ENCODE measurements at regions not wholly inside any gene's neighbourhood (a gene's known extent, or its start where the extent isn't known, plus 50 kb on each side); places are given as distances from the start of the nearest gene placed in this dataset.

GRCh38 chr1:68651115-68651514, 154.2 kb upstream of the DEPDC1 start (continued):
- TF ChIP-seq ZNF302 (CRISPR knock-in tag; IDR thresholded peaks at IDR 0.05) (no peak), FOSL2 (IDR thresholded peaks at IDR 0.05) (no peak), FOSL2 (CRISPR knock-in tag; IDR thresholded peaks at IDR 0.05) (no peak), ELK1 (IDR thresholded peaks at IDR 0.05; ENCODE audit: low read depth, low read length) (no peak), TP53 (CRISPR knock-in tag; IDR thresholded peaks at IDR 0.05) (no peak), ESRRA (IDR thresholded peaks at IDR 0.05; ENCODE audit: borderline replicate concordance, low read length) (no peak), EP300 (IDR thresholded peaks at IDR 0.05) (no peak), USF2 (IDR thresholded peaks at IDR 0.05) (no peak), EHF (CRISPR knock-in tag; IDR thresholded peaks at IDR 0.05) (no peak), HDAC2 (IDR thresholded peaks at IDR 0.05) (no peak)

- Histone ChIP-seq H3K4me3 (no peak overlapping the region), H3K9me3 (no peaks in the 10 kb centered on the region), H3K4me2 (no peak overlapping the region), H3K27ac (no peak overlapping the region), H3K4me1 (no peaks in the 10 kb centered on the region)
- WGBS (ENCODE audit: missing lambda C conversion rate), result 13% methylated on average over 2 of the region's 2 CpGs
- ChIA-PET POLR2A (no interaction called here), CTCF (no interaction called here)
- TF ChIP-seq SMC3 (IDR thresholded peaks at IDR 0.05) (no peak), HOXA7 (CRISPR knock-in tag; IDR thresholded peaks at IDR 0.05) (no peak), BHLHE40 (IDR thresholded peaks at IDR 0.05; ENCODE audit: low read depth, low read length) (no peak), MAFK (IDR thresholded peaks at IDR 0.05; ENCODE audit: partially characterized antibody) (no peak), USF2 (IDR thresholded peaks at IDR 0.05) (no peak), EP300 (IDR thresholded peaks at IDR 0.05) (no peak), RFX5 (IDR thresholded peaks at IDR 0.05) (no peak), CBX2 (IDR thresholded peaks at IDR 0.05; ENCODE audit: borderline replicate concordance, low read depth) (no peak), CHD2 (IDR thresholded peaks at IDR 0.05; ENCODE audit: low read length, partially characterized antibody) (no peak), HES2 (IDR thresholded peaks at IDR 0.05) (no peak), FOXS1 (CRISPR knock-in tag; IDR thresholded peaks at IDR 0.05) (no peak), NFE2L2 (conservative IDR thresholded peaks at IDR 0.05; ENCODE audit: low read length) (no peak), PBX3 (IDR thresholded peaks at IDR 0.05) (no peak)
- FAIRE-seq (no peak), ATAC-seq (no peak), DNase-seq (ENCODE audit: low read depth in 1 of 2, low spot score in 1 of 2) (no peak)
These were observed 157.0 kb upstream of the DEPDC1 start for GRCh38 chr1:68653882-68654281.

- no peak overlapping the region for H3K4me2 ChIP-seq
- DNase-seq (ENCODE audit: low read depth in 1 of 2, low spot score in 1 of 2) (no peak), FAIRE-seq (no peak), ATAC-seq (no peak)
- H3K27ac ChIP-seq, result no peak overlapping the region
- TF ChIP-seq USF2 (IDR thresholded peaks at IDR 0.05), result no peak
- TF ChIP-seq EHF (CRISPR knock-in tag; IDR thresholded peaks at IDR 0.05), result no peak
- TF ChIP-seq HES2 (IDR thresholded peaks at IDR 0.05), result no peak
- no peak for TF ChIP-seq HMGXB4 (CRISPR knock-in tag; IDR thresholded peaks at IDR 0.05; ENCODE audit: borderline replicate concordance)
- TF ChIP-seq KDM5A (IDR thresholded peaks at IDR 0.05), result no peak
- no peak for TF ChIP-seq NPAS2 (CRISPR knock-in tag; IDR thresholded peaks at IDR 0.05; ENCODE audit: borderline replicate concordance)
- TF ChIP-seq JUNB (IDR thresholded peaks at IDR 0.05), result no peak
- no peak for TF ChIP-seq HDAC2 (IDR thresholded peaks at IDR 0.05)
- no peak for TF ChIP-seq MAX (IDR thresholded peaks at IDR 0.05)
- no peak for TF ChIP-seq CHD2 (IDR thresholded peaks at IDR 0.05; ENCODE audit: low read length, partially characterized antibody)
- TF ChIP-seq TFCP2L1 (CRISPR knock-in tag; IDR thresholded peaks at IDR 0.05), result no peak
- TF ChIP-seq RARB (CRISPR knock-in tag; IDR thresholded peaks at IDR 0.05), result no peak
- no peak for TF ChIP-seq FOSB (CRISPR knock-in tag; IDR thresholded peaks at IDR 0.05)
- ChIA-PET CTCF (no interaction called here), POLR2A (no interaction called here)
- no peaks in the 10 kb centered on the region for H3K9me3 ChIP-seq
- H3K4me3 ChIP-seq, result no peak overlapping the region
- no peaks in the 10 kb centered on the region for H3K4me1 ChIP-seq
- 3% methylated on average over 4 of the region's 4 CpGs for WGBS (ENCODE audit: missing lambda C conversion rate)
These were observed 176.9 kb upstream of the DEPDC1 start for GRCh38 chr1:68673771-68674170.

All from A549 (cell line).